Erythroblast (primary cell): ENCODE measurements at regions not wholly inside any gene's neighbourhood (a gene's known extent, or its start where the extent isn't known, plus 50 kb on each side); places are given as distances from the start of the nearest gene placed in this dataset.

Experiments
- GATA1 ChIP-seq: IDR thresholded peaks from 2 replicates; pipeline ENCODE4 v1.6.1; 2011; ENCODE audit warnings: low read depth, mild to moderate bottlenecking, control low read depth, low read length, moderate library complexity
- POLR2A ChIP-seq: IDR thresholded peaks from 2 replicates; pipeline ENCODE4 v1.6.1; 2011; ENCODE audit warnings: mild to moderate bottlenecking, low read length

DNA sequence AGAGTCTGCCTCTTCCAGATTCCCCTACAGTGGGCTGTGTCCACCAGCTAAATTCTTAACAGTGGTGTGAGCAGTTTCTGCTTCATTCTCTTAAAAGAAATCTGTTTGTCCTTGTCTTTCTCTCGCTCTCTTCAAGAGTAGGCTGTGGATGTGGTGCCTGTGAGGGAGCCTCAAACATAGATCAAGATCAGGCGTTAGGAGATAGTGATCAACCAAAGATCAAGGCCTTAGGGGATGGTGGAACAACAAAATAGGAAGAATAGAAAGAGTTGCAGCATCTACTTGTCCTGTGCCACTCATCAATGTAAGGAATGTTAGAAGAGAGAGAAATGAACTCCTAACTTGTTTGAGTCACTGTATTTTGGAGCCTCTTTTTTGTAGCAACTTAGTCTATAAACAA lies 144.2 kb downstream of the AASDH start:
- TF ChIP-seq POLR2A (no peak), GATA1 (no peak)
